LNCAP (cell line): ENCODE measurements at regions not wholly inside any gene's neighbourhood (a gene's known extent, or its start where the extent isn't known, plus 50 kb on each side); places are given as distances from the start of the nearest gene placed in this dataset.

ENCODE experiments used
- CTCF ChIP-seq: fragments of 450-650 bp; IDR thresholded peaks from 2 replicates; pipeline ENCODE4 v1.5.1; 2017; ENCODE audit warnings: mild to moderate bottlenecking

DNA sequence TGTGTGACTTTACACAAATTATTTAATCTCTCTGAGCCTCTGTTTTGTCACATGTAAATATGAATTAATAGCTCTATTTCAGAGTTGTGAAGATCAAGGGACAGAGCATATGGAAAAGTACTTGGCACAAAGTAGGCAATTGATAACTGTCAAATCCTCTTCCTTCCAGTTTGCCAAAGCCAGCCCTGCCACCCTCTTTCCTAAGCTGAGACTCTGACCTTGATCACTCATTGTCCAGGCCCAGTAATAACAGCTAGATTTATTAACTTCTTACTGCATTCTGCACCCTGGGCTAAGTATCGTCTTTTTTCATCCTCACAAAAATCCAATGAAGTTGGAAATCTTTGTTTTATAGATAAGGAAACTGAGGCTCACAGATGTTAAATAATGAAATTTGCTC is 70.8 kb upstream of the ATP1A1 start:
- TF ChIP-seq CTCF = no peak

DNA sequence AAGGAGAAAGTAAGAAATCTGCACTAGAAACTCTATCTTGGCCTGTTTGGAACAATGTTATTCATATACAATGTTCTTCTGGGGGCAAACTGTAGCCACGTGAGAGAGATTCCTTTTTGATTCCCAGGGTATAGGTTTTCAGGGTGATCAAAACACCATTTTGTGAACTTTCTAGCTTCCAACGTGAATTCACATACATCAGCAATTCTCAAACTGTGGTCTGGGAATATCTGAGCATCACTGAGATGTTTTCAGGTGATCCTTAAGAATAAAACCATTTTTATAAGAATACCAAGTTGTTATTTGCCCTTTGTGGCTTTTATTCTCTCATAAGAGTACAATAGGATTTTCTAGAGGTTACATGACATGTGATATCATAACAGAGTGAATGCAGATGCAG is 66.9 kb upstream of the ATP1A1 start:
- no peak for TF ChIP-seq CTCF

DNA sequence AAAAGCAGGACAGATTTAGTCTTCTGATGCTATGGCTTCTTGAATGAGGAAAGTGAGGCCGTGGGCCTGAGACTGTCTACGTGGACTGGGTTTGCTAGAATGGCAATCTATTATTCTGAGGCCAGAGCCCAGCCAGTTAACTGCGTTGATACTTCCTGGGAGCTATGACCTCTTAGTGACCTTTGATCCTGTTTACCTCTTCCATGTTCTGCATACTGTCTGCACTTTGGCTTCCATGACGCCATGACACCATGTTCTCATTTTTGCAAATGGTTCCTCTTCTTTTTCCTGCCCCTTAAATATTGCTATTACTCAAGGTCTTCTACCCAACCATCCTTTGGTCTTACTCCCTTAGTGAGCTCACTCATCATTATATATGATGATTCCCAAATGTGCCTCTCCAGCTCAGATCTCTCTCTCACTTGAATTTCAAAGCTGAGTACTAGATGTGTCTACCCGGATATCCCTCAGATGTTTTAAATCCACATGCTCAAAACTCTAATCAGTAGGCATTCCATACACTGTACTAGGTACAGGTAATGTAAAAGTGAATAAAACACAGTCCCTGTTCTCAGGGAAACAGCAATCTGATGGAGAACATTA is 66.1 kb upstream of the ATP1A1 start:
- TF ChIP-seq CTCF = no peak

- no peak for TF ChIP-seq CTCF
Observed at GRCh38 chr1:116308276-116308675, 64.8 kb upstream of the ATP1A1 start.

- TF ChIP-seq CTCF = no peak
Observed at GRCh38 chr1:116309090-116309870, 63.8 kb upstream of the ATP1A1 start.

DNA sequence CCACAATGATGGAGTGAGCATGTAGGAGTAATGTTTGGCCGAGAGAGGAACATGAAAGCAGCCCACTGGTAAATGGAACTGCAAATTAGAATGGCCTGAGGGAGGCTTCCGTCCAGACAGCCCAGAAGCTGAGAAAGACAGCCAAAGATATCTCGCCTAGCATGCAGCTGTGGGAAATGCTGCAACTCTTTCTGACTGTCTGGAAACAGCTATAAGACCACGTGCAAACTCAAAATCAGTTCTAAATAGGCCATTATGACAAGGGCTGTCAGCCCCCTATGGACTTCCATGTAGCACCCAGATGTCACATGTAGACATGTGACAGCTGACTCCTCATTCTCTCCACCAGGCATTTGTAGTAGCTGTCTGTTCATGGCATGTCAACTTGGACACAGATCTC is 62.9 kb upstream of the ATP1A1 start:
- TF ChIP-seq CTCF = no peak

DNA sequence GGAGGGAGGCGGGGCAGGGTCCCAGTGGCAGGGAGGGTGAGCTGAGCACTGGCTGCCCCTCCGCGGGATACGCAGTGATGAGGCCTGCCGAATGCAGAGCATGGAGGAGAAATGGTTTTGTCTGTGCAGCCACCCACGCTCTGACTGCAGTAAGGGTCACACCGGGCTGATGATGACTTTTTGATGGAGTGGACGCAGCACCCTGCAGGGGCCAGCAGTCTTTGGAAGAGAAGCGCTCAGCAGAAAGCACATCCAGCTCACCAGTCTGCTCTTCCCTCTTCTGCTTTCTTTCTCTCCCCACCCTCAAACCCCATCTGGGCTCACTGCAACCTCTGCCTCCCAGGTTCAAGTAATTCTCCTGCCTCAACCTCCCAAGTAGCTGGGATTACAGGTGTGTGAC is 61.9 kb upstream of the ATP1A1 start:
- TF ChIP-seq CTCF = no peak
